ENCODE measurements at regions not wholly inside any gene's neighbourhood (a gene's known extent, or its start where the extent isn't known, plus 50 kb on each side); places are given as distances from the start of the nearest gene placed in this dataset.

DNA sequence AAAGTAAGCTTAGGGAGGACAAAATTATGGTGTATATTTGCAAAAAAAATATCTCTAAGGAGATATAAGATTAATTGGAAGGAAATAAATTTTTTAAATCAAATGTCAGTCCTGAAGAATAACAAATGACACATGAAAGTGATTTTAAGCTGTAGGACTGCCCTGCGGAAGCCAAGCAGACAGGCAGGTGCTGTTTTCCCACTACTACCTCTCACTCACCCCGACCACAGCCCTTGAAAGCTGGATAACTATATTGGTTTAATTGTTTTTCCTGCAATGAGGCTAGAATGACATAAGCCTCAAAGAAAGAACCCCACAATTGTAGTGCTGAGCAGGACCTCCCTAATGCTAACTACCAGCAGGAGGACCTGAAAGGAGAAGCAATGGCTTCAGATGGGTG, 68.6 kb upstream of the VIPR2 start:
- intact Hi-C loops (cut with DNase I) = no loop called here
- 61 to 64% methylated on average over 2 of the region's 2 CpGs for WGBS, 2 donors
- Histone ChIP-seq H3K36me3 (no peaks in the 10 kb centered on the region), H3K27me3 (no peaks in the 10 kb centered on the region), H3K4me3 (no peak overlapping the region), H3K9me3 (no peaks in the 10 kb centered on the region), H3K27ac (no peak overlapping the region), H3K4me1 (peaks cover 0 to 13% (median 0%) of the 10 kb centered on the region in 3 donors)
- DNase-seq = no peak
- TF ChIP-seq POLR2A (IDR thresholded peaks at IDR 0.05) = no peak
- TF ChIP-seq, protein P1, sequence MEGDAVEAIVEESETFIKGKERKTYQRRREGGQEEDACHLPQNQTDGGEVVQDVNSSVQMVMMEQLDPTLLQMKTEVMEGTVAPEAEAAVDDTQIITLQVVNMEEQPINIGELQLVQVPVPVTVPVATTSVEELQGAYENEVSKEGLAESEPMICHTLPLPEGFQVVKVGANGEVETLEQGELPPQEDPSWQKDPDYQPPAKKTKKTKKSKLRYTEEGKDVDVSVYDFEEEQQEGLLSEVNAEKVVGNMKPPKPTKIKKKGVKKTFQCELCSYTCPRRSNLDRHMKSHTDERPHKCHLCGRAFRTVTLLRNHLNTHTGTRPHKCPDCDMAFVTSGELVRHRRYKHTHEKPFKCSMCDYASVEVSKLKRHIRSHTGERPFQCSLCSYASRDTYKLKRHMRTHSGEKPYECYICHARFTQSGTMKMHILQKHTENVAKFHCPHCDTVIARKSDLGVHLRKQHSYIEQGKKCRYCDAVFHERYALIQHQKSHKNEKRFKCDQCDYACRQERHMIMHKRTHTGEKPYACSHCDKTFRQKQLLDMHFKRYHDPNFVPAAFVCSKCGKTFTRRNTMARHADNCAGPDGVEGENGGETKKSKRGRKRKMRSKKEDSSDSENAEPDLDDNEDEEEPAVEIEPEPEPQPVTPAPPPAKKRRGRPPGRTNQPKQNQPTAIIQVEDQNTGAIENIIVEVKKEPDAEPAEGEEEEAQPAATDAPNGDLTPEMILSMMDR (IDR thresholded peaks at IDR 0.05) = no peak

DNA sequence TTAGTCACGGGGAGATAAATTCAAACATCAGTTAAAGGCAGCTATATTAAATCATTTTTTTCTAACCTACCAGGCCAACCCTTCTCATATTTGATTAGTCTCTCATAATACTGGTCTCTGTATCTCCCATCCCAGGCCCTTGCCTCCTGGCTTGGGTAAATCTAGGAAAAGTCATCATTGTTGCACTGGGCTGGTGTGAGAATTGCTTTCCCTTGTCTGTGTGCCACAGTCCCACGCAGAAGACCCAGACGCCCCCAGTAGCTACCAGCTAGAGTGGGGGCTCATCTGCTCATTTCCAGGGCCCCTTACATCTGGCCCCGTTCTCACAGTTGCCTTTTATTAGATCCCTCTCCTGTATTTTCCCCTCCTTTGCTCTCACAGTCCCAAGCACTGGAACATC, 67.6 kb upstream of the VIPR2 start:
- H3K4me1 ChIP-seq = peaks cover 0 to 13% (median 0%) of the 10 kb centered on the region in 3 donors
- H3K36me3 ChIP-seq = no peaks in the 10 kb centered on the region
- intact Hi-C loops (cut with DNase I) = no loop called here
- H3K27ac ChIP-seq = no peak overlapping the region
- no peaks in the 10 kb centered on the region for H3K9me3 ChIP-seq
- no peak for DNase-seq
- WGBS, 2 donors = 77 to 80% methylated on average over 4 of the region's 4 CpGs
- no peaks in the 10 kb centered on the region for H3K27me3 ChIP-seq
- no peak for TF ChIP-seq POLR2A (IDR thresholded peaks at IDR 0.05)
- TF ChIP-seq, protein P1 (IDR thresholded peaks at IDR 0.05) = no peak
- H3K4me3 ChIP-seq = no peak overlapping the region

DNA sequence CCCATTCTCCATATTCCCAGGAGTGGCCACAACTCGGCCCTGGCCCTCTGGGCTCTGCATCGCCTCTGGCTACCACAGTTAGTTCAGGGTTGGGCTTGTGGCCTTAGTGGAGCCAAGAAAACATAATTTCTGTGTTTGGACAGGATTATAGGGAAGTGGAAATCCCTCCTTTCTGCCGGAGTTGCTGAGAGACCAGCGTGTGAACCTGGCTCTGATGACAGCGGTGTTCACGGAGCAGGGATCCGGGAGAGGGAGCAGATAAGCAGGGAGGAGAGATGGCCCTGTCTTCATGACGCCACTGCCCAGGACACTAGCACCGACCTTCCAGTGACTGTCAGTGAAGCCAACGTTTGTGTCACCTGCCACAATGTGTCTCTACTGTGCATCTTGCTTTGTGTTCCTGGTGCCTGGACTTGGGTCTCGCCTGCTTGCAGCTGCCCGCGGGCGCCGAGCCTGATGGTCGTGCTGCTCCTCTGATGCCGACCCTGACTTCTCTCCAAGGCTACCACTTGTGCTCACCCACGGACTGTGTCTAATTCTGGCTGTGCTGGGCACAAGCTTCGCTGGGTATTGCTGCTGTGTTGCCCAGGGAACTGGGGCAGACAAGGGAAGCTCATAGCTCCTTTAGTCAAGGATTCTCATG, 67.0 kb upstream of the VIPR2 start:
- H3K27ac ChIP-seq = no peak overlapping the region
- 31 to 39% methylated on average over 3 to 14 of the region's 19 CpGs for WGBS, 2 donors
- peaks cover 0 to 13% (median 0%) of the 10 kb centered on the region in 3 donors for H3K4me1 ChIP-seq
- H3K4me3 ChIP-seq = no peak overlapping the region
- no peaks in the 10 kb centered on the region for H3K27me3 ChIP-seq
- no peak for DNase-seq
- H3K36me3 ChIP-seq = no peaks in the 10 kb centered on the region
- H3K9me3 ChIP-seq = no peaks in the 10 kb centered on the region
- intact Hi-C loops (cut with DNase I) = no loop called here
- TF ChIP-seq POLR2A (IDR thresholded peaks at IDR 0.05) = no peak
- TF ChIP-seq, protein P1 (IDR thresholded peaks at IDR 0.05) = no peak

DNA sequence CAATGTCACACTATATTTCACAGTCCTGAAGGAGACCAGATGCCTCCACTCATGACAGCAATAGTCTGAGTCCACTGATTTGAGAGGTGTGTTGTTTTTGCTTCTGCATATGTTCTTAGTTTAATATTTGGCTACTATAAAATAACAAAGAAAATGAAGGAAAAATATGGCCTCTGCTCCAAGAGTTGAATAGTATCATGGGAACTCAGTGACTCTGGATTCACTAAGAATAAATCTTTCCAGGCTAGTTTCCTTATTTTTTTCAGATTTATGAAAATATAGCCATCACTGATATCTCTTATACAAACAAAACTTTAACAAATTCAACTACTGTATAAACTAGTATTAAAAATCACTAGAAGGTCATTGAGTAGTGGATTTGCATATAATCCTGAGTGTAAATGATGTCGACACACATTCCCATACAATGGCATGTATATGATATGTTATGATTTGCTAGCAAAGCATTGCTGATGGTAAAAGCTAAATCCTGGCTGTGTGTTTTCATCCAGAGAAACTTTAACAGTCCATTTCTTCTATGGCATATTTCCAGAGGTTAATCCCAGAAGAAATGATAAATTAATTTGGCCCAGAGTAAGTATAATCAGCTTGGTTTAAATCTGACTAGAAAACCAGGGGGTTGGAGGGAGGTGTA, 66.0 kb upstream of the VIPR2 start:
- Histone ChIP-seq H3K4me3 (no peak overlapping the region), H3K4me1 (peaks cover 0 to 13% (median 0%) of the 10 kb centered on the region in 3 donors), H3K9me3 (no peaks in the 10 kb centered on the region), H3K36me3 (no peaks in the 10 kb centered on the region), H3K27ac (no peak overlapping the region), H3K27me3 (no peaks in the 10 kb centered on the region)
- no peak for TF ChIP-seq POLR2A (IDR thresholded peaks at IDR 0.05)
- TF ChIP-seq, protein P1 (IDR thresholded peaks at IDR 0.05) = no peak
- WGBS, 2 donors = 44 to 73% methylated on average over 1 of the region's 1 CpG
- no peak for DNase-seq
- intact Hi-C loops (cut with DNase I) = no loop called here

DNA sequence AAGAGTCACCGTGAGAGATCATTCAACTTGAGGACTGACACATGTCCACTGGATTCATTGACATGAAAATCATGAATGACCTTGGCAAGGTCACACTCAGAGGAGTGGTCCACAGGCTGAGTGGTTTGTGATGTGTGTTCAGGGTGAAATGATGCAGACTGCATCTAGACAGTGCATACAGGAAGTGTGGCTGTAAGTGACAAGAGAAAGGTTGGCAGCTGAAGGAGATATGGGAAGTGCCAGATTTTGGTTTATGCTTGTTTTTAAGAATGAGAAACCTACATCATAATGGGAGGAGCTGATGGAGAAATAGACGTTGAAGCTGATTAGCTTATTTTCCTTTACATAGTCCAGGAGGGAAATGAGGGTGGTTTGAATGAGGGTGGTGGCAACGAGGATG, 64.8 kb upstream of the VIPR2 start:
- Histone ChIP-seq H3K4me3 (no peak overlapping the region), H3K9me3 (no peaks in the 10 kb centered on the region), H3K27me3 (peaks cover 0 to 4% (median 0%) of the 10 kb centered on the region in 4 donors), H3K36me3 (no peaks in the 10 kb centered on the region), H3K27ac (no peak overlapping the region), H3K4me1 (peaks cover 0 to 13% (median 0%) of the 10 kb centered on the region in 3 donors)
- WGBS, 2 donors = 51% methylated on average over 3 of the region's 3 CpGs
- DNase-seq = no peak
- TF ChIP-seq, protein P1 (IDR thresholded peaks at IDR 0.05) = no peak
- intact Hi-C loops (cut with DNase I) = no loop called here

Measured in esophagus squamous epithelium (tissue), 5 donors.